Endodermal cell (in vitro differentiated cells): ENCODE measurements at regions not wholly inside any gene's neighbourhood (a gene's known extent, or its start where the extent isn't known, plus 50 kb on each side); places are given as distances from the start of the nearest gene placed in this dataset.
"Not testable (repeated sequence)": the region's sequence is repeated elsewhere in the genome, so short reads cannot be mapped to it uniquely, and the experiment has no call there.

Experiments
- DNase-seq: peaks from one replicate; pipeline ENCODE4 v3.0.0-alpha.2; 2017
- H3K27ac ChIP-seq: 2 replicates; pipeline ENCODE4 v1.5.1; 2013; ENCODE audit warnings: mild to moderate bottlenecking, low read depth, low read length, moderate library complexity
- H3K27me3 ChIP-seq: 2 replicates; pipeline ENCODE4 v1.6.1; 2013; ENCODE audit warnings: mild to moderate bottlenecking, low read length, moderate library complexity; ENCODE audit not compliant: insufficient read depth, control insufficient read depth, poor library complexity, severe bottlenecking
- H3K36me3 ChIP-seq: 2 replicates; pipeline ENCODE4 v1.7.0; 2013; ENCODE audit warnings: mild to moderate bottlenecking, low read length, moderate library complexity; ENCODE audit not compliant: control insufficient read depth, insufficient read depth
- H3K4me1 ChIP-seq: one replicate; pipeline ENCODE4 v1.7.0; 2013; ENCODE audit warnings: low read length; ENCODE audit not compliant: control insufficient read depth, insufficient read depth
- H3K4me3 ChIP-seq: 2 replicates; pipeline ENCODE4 v1.5.1; 2013; ENCODE audit warnings: mild to moderate bottlenecking, low read length, moderate library complexity
- H3K9ac ChIP-seq: 2 replicates; pipeline ENCODE4 v1.6.1; 2013; ENCODE audit warnings: mild to moderate bottlenecking, low read length, moderate library complexity; ENCODE audit not compliant: poor library complexity, severe bottlenecking; ENCODE audit errors: extremely low read depth
- H3K9me3 ChIP-seq: 2 replicates; pipeline ENCODE4 v1.6.1; 2013; ENCODE audit warnings: mild to moderate bottlenecking, low read length, moderate library complexity; ENCODE audit not compliant: control insufficient read depth
- H3K27ac Mint-ChIP-seq: 2 replicates; pipeline ENCODE4 v1.8.0; 2020; ENCODE audit warnings: mixed read lengths
- H3K27me3 Mint-ChIP-seq: 2 replicates; pipeline ENCODE4 v1.8.0; 2021; ENCODE audit warnings: mild to moderate bottlenecking, mixed read lengths; ENCODE audit not compliant: insufficient read depth
- H3K36me3 Mint-ChIP-seq: 2 replicates; pipeline ENCODE4 v1.8.0; 2020; ENCODE audit warnings: low read depth, mixed read lengths
- H3K4me1 Mint-ChIP-seq: 2 replicates; pipeline ENCODE4 v1.8.0; 2020; ENCODE audit warnings: mixed read lengths
- H3K4me3 Mint-ChIP-seq: 2 replicates; pipeline ENCODE4 v1.8.0; 2020; ENCODE audit warnings: mild to moderate bottlenecking, moderate library complexity, mixed read lengths
- H3K9me3 Mint-ChIP-seq: 2 replicates; pipeline ENCODE4 v1.8.0; 2020; ENCODE audit warnings: mild to moderate bottlenecking, mixed read lengths
- CTCF ChIP-seq: fragments of 200-600 bp; sonication (generic); conservative IDR thresholded peaks from 2 replicates; pipeline ENCODE4 v1.5.0; 2021; ENCODE audit warnings: antibody characterized with exemption, mild to moderate bottlenecking
- WGBS, 2 experiments: methylation state at CpG; one replicate each; pipeline versions ENCODE4 v1.1.5 to v1.1.7; 2013; ENCODE audit warnings: missing lambda C conversion rate in 2 of 2, mixed read lengths in 1 of 2; ENCODE audit not compliant: insufficient coverage in 1 of 2, insufficient read length in 1 of 2; 5-methylcytosine and 5-hydroxymethylcytosine counted together

- Histone ChIP-seq H3K27me3 (no peaks in the 10 kb centered on the region), H3K9me3 (no peaks in the 10 kb centered on the region), H3K36me3 (no peaks in the 10 kb centered on the region), H3K9ac (no peak overlapping the region), H3K27ac (no peak overlapping the region), H3K4me3 (no peak overlapping the region), H3K4me1 (no peaks in the 10 kb centered on the region)
- H3K4me1 Mint-ChIP-seq: peaks cover 15% of the 10 kb centered on the region
- H3K36me3 Mint-ChIP-seq: no peaks in the 10 kb centered on the region
- H3K27ac Mint-ChIP-seq: no peak overlapping the region
- 80% methylated on average over 1 of the region's 1 CpG; no CpG with 5 or more reads in 1 of the 2 experiments for WGBS, 2 experiments
- H3K9me3 Mint-ChIP-seq: no peaks in the 10 kb centered on the region
- TF ChIP-seq CTCF: no peak
- H3K4me3 Mint-ChIP-seq: no peak overlapping the region
- H3K27me3 Mint-ChIP-seq: peaks cover 3% of the 10 kb centered on the region
- no peak for DNase-seq
These were observed 87.4 kb upstream of the PIP4K2A start for GRCh38 chr10:22801785-22802184.

- not testable (repeated sequence) for H3K9ac ChIP-seq, H3K4me1 ChIP-seq, H3K27me3 Mint-ChIP-seq, H3K4me3 ChIP-seq, H3K27me3 ChIP-seq, H3K27ac Mint-ChIP-seq, H3K36me3 Mint-ChIP-seq, H3K9me3 ChIP-seq, H3K36me3 ChIP-seq, H3K9me3 Mint-ChIP-seq, H3K27ac ChIP-seq, H3K4me1 Mint-ChIP-seq, H3K4me3 Mint-ChIP-seq, DNase-seq
- WGBS, 2 experiments: 80 to 82% methylated on average over 1 of the region's 1 CpG
These were observed 83.4 kb upstream of the PIP4K2A start for GRCh38 chr10:22797796-22798195.

- 92% methylated on average over 2 of the region's 3 CpGs; no CpG with 5 or more reads in 1 of the 2 experiments for WGBS, 2 experiments
These were observed 81.2 kb upstream of the PIP4K2A start for GRCh38 chr10:22795546-22795945.

More at GRCh38 chr10:22795546-22795945, 81.2 kb upstream of the PIP4K2A start:
- Mint-ChIP-seq H3K4me3 (no peak overlapping the region), H3K27me3 (no peaks in the 10 kb centered on the region), H3K36me3 (no peaks in the 10 kb centered on the region), H3K9me3 (no peaks in the 10 kb centered on the region), H3K4me1 (peaks cover 3% of the 10 kb centered on the region), H3K27ac (no peak overlapping the region)
- DNase-seq: no peak
- Histone ChIP-seq H3K4me3 (no peak overlapping the region), H3K4me1 (no peaks in the 10 kb centered on the region), H3K9ac (no peak overlapping the region), H3K36me3 (no peaks in the 10 kb centered on the region), H3K27ac (no peak overlapping the region), H3K27me3 (no peaks in the 10 kb centered on the region), H3K9me3 (no peaks in the 10 kb centered on the region)
- no peak for TF ChIP-seq CTCF
